Activated CD8-positive, alpha-beta T cell treated with anti-CD3 and anti-CD28 coated beads for 36 hours (primary cell): ENCODE measurements at regions not wholly inside any gene's neighbourhood (a gene's known extent, or its start where the extent isn't known, plus 50 kb on each side); places are given as distances from the start of the nearest gene placed in this dataset.

Experiments used
- ATAC-seq: fragments of 200-7000 bp; cut with Tn5 transposase; one replicate; pipeline ENCODE4 v1.10.0; 2021; ENCODE audit warnings: mild to moderate bottlenecking, moderate library complexity
- CTCF ChIA-PET: fragments of 350-600 bp; sonication (Branson Sonifier 250); formaldehyde crosslinking; loops from one replicate; lab custom pipeline; 2021; ENCODE audit warnings: antibody characterized with exemption; lab: Charles Lee
- POLR2A ChIA-PET: fragments of 350-600 bp; sonication (Branson Sonifier 250); formaldehyde crosslinking; loops from one replicate; lab custom pipeline; 2021; ENCODE audit warnings: antibody characterized with exemption; lab: Charles Lee
- DNase-seq: peaks from one replicate; pipeline ENCODE4 v3.0.0-alpha.2; 2020
- H3K27ac Mint-ChIP-seq: one replicate; pipeline ENCODE4 v1.8.0; 2021; ENCODE audit warnings: mild to moderate bottlenecking, mixed read lengths
- H3K27me3 Mint-ChIP-seq: one replicate; pipeline ENCODE4 v1.8.0; 2021; ENCODE audit warnings: mixed read lengths
- H3K36me3 Mint-ChIP-seq: one replicate; pipeline ENCODE4 v1.8.0; 2021; ENCODE audit warnings: low read depth, mixed read lengths
- H3K4me1 Mint-ChIP-seq: one replicate; pipeline ENCODE4 v1.8.0; 2021; ENCODE audit warnings: low read depth, mixed read lengths
- H3K4me3 Mint-ChIP-seq: one replicate; pipeline ENCODE4 v1.8.0; 2021; ENCODE audit warnings: mild to moderate bottlenecking, moderate library complexity, mixed read lengths
- H3K9me3 Mint-ChIP-seq: one replicate; pipeline ENCODE4 v1.8.0; 2021; ENCODE audit warnings: mixed read lengths
- CTCF ChIP-seq: fragments of 200-600 bp; IDR thresholded peaks from one replicate; pipeline ENCODE4 v1.8.0; 2022; ENCODE audit warnings: antibody characterized with exemption, mild to moderate bottlenecking
- intact Hi-C: fragments of 100-400 bp; cut with micrococcal nuclease; formaldehyde crosslinking; loops from one replicate; pipeline ENCODE4 v1.10.0; 2022

GRCh38 chr3:84066915-84067314 lies 891.9 kb upstream of the CADM2 start:
- POLR2A ChIA-PET = no interaction called here

GRCh38 chr3:84073664-84074063 lies 885.1 kb upstream of the CADM2 start:
- no peak for DNase-seq
- H3K9me3 Mint-ChIP-seq = peaks cover 11% of the 10 kb centered on the region
- POLR2A ChIA-PET = no interaction called here
- H3K27ac Mint-ChIP-seq = no peak overlapping the region
- ATAC-seq = no peak
- H3K36me3 Mint-ChIP-seq = no peaks in the 10 kb centered on the region
- H3K4me3 Mint-ChIP-seq = no peak overlapping the region
- intact Hi-C loops = no loop called here
- H3K27me3 Mint-ChIP-seq = no peaks in the 10 kb centered on the region
- CTCF ChIA-PET = no interaction called here
- no peak for TF ChIP-seq CTCF
- no peaks in the 10 kb centered on the region for H3K4me1 Mint-ChIP-seq

More at GRCh38 chr3:84066915-84067314, 891.9 kb upstream of the CADM2 start:
- no peak overlapping the region for H3K27ac Mint-ChIP-seq
- CTCF ChIA-PET = no interaction called here
- H3K9me3 Mint-ChIP-seq = peaks cover 5% of the 10 kb centered on the region
- H3K4me1 Mint-ChIP-seq = no peaks in the 10 kb centered on the region
- intact Hi-C loops = no loop called here
- H3K4me3 Mint-ChIP-seq = no peak overlapping the region
- no peaks in the 10 kb centered on the region for H3K36me3 Mint-ChIP-seq
- no peak for TF ChIP-seq CTCF
- no peaks in the 10 kb centered on the region for H3K27me3 Mint-ChIP-seq
- ATAC-seq (no peak), DNase-seq (no peak)

- Mint-ChIP-seq H3K27me3 (no peaks in the 10 kb centered on the region), H3K27ac (no peak overlapping the region), H3K4me1 (no peaks in the 10 kb centered on the region), H3K36me3 (no peaks in the 10 kb centered on the region), H3K4me3 (no peak overlapping the region), H3K9me3 (peaks cover 11% of the 10 kb centered on the region)
- ATAC-seq (no peak), DNase-seq (no peak)
- POLR2A ChIA-PET = no interaction called here
- no peak for TF ChIP-seq CTCF
- CTCF ChIA-PET = no interaction called here
- intact Hi-C loops = no loop called here
Measured at GRCh38 chr3:84074767-84075166, 884.0 kb upstream of the CADM2 start.

GRCh38 chr3:84077479-84077878 lies 881.3 kb upstream of the CADM2 start:
- Mint-ChIP-seq H3K9me3 (peaks cover 11% of the 10 kb centered on the region), H3K4me1 (no peaks in the 10 kb centered on the region), H3K36me3 (no peaks in the 10 kb centered on the region), H3K27me3 (no peaks in the 10 kb centered on the region), H3K27ac (no peak overlapping the region), H3K4me3 (no peak overlapping the region)
- DNase-seq (no peak), ATAC-seq (no peak)
- intact Hi-C loops = no loop called here
- no peak for TF ChIP-seq CTCF
- ChIA-PET POLR2A (no interaction called here), CTCF (no interaction called here)

GRCh38 chr3:84082726-84083125 lies 876.1 kb upstream of the CADM2 start:
- Mint-ChIP-seq H3K36me3 (no peaks in the 10 kb centered on the region), H3K4me3 (no peak overlapping the region), H3K4me1 (no peaks in the 10 kb centered on the region), H3K9me3 (peaks cover 4% of the 10 kb centered on the region), H3K27ac (no peak overlapping the region), H3K27me3 (no peaks in the 10 kb centered on the region)
- DNase-seq (no peak), ATAC-seq (no peak)
- intact Hi-C loops = no loop called here
- ChIA-PET POLR2A (no interaction called here), CTCF (no interaction called here)
- TF ChIP-seq CTCF = no peak
